ENCODE measurements at regions not wholly inside any gene's neighbourhood (a gene's known extent, or its start where the extent isn't known, plus 50 kb on each side); places are given as distances from the start of the nearest gene placed in this dataset.

DNA sequence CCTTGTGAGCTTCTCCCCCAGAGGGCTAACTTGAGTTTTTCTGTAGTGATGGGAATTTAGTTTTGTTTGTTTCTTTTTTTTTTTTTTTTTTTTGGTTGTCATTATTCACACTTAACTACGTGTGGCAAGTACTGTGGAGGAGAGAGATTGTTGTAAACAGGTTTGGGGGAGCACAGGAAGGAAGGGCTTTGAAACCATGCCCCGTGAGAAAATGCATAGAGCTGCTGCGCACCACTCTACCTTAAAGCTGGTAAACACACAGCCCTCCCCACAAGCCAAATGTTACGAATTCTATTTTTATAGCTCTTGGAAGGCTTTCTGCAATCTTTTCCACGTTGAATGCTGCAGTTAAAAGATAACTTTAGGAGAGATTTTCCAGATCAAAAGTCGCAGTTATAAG is 76.2 kb downstream of the ZNF22 start:
- Histone ChIP-seq H3K9me3 (replicated peaks; ENCODE audit: control insufficient read depth, insufficient read depth, low read depth, low read length) (no peaks in the 10 kb centered on the region), H3K4me1 (replicated peaks in 1 of 2; ENCODE audit: control insufficient read depth in 2 of 2, insufficient read depth in 2 of 2, low read length in 2 of 2) (0 out of 5 replicates have a peak, but pooled peaks cover 0 to 3% of the 10 kb centered on the region in 2 experiments), H2AFZ (ENCODE audit: low read depth, low read length) (no peak overlapping the region), H4K20me1 (replicated peaks; ENCODE audit: control insufficient read depth, insufficient read depth, low read length) (no peaks in the 10 kb centered on the region), H3K79me2 (ENCODE audit: control insufficient read depth, insufficient read depth, low read length) (no peaks in the 10 kb centered on the region), H3K27me3 (ENCODE audit: control insufficient read depth in 2 of 2, insufficient read depth in 2 of 2, low read length in 2 of 2) (peaks cover 0 to 5% of the 10 kb centered on the region in 2 experiments; a peak in 2 of 5 replicates), H3K9me1 (ENCODE audit: control insufficient read depth, insufficient read depth, low read length) (no peaks in the 10 kb centered on the region), H3K9ac (ENCODE audit: insufficient read depth in 1 of 2, low read depth in 2 of 2, low read length in 2 of 2) (no peak overlapping the region), H3K36me3 (ENCODE audit: control insufficient read depth, insufficient read depth, low read length) (no peaks in the 10 kb centered on the region), H3K4me3 (no peak overlapping the region), H3K27ac (ENCODE audit: extremely low read depth, low read depth, low read length) (no peak overlapping the region), H3K4me2 (ENCODE audit: insufficient read depth, low read length) (no peak overlapping the region)
- ChIA-PET POLR2A (interaction anchor here (1.4 to 1.5 kb wide), 2 partner anchors 9 to 14 kb away, joined by 3 read pairs; no protein-coding TSS in a partner anchor), CTCF (ENCODE audit: low intra/inter-chr PET ratio) (no interaction called here)
- ATAC-seq (no peak), FAIRE-seq (no peak), DNase-seq (ENCODE audit: extremely low read depth in 1 of 4, low spot score in 3 of 4) (no peak)
- no peak for TF ChIP-seq HDAC2 (IDR thresholded peaks at IDR 0.05)
- TF ChIP-seq, protein P1, sequence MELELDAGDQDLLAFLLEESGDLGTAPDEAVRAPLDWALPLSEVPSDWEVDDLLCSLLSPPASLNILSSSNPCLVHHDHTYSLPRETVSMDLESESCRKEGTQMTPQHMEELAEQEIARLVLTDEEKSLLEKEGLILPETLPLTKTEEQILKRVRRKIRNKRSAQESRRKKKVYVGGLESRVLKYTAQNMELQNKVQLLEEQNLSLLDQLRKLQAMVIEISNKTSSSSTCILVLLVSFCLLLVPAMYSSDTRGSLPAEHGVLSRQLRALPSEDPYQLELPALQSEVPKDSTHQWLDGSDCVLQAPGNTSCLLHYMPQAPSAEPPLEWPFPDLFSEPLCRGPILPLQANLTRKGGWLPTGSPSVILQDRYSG (tag; conservative IDR thresholded peaks at IDR 0.05; ENCODE audit: low read depth) = no peak
- no peak for TF ChIP-seq OTX1 (CRISPR knock-in tag; IDR thresholded peaks at IDR 0.05)
- TF ChIP-seq MIER1 (IDR thresholded peaks at IDR 0.05; ENCODE audit: low read depth) = no peak
- TF ChIP-seq CSDE1 (IDR thresholded peaks at IDR 0.05) = no peak
- TF ChIP-seq HDGF (IDR thresholded peaks at IDR 0.05) = no peak
- no peak for TF ChIP-seq ZNF347 (CRISPR knock-in tag; IDR thresholded peaks at IDR 0.05; ENCODE audit: low read depth)
- intact Hi-C loops (cut with micrococcal nuclease) (no loop called here), in situ Hi-C loops (cut with MboI) (no loop called here)
- WGBS (ENCODE audit: insufficient coverage, low coverage, missing lambda C conversion rate) = 0% methylated on average over 6 of the region's 6 CpGs
- no TSS peak for BruUV-seq (replicated peaks)

Data from K562 (cell line).